ENCODE measurements at regions not wholly inside any gene's neighbourhood (a gene's known extent, or its start where the extent isn't known, plus 50 kb on each side); places are given as distances from the start of the nearest gene placed in this dataset.
"Not testable (repeated sequence)": the region's sequence is repeated elsewhere in the genome, so short reads cannot be mapped to it uniquely, and the experiment has no call there.

DNA sequence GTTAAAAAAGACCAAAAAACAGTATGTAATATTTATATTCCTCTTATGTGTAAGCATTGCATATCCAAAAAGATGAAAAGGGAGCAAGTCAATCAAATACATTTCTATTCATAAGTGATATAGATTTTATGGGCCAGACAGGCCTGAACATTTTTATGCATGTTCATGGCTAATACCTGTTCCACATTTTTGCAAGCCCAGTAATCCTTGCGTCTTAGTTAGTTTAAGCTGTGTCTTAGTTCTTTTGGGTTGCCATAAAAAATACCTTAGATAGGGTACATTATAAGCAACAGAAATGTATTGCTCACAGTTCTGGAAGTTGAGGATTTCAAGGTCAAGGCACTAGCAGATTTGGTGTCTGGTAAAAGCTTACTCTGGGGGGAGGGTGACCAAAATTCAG, 342.1 kb downstream of the TAF11L14 start:
- no peak for DNase-seq (ENCODE audit: low spot score)

GRCh38 chr5:17978954-17979353, 344.7 kb downstream of the TAF11L14 start:
- DNase-seq (ENCODE audit: low spot score) = no peak

GRCh38 chr5:17982626-17983025, 348.4 kb downstream of the TAF11L14 start:
- DNase-seq (ENCODE audit: low spot score) = not testable (repeated sequence)

DNA sequence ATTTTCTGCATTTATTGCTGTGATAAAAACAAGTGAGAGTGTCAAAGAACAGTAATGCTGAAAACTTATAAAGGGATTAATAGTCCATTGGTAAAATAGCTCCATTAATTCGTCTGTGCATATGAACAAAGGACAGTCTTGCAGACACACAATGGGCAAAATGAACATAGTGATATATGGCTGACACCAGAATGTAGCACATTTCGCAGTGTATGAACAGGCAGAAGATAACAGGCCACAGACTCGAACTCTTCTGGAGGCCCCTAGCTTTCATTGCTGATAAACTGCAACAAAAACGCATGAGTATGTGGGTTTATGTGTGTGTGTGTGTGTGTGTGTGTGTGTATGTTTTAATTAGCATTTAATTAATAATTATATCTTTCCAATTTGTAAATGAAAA, 354.8 kb downstream of the TAF11L14 start:
- no peak for DNase-seq (ENCODE audit: low spot score)

DNA sequence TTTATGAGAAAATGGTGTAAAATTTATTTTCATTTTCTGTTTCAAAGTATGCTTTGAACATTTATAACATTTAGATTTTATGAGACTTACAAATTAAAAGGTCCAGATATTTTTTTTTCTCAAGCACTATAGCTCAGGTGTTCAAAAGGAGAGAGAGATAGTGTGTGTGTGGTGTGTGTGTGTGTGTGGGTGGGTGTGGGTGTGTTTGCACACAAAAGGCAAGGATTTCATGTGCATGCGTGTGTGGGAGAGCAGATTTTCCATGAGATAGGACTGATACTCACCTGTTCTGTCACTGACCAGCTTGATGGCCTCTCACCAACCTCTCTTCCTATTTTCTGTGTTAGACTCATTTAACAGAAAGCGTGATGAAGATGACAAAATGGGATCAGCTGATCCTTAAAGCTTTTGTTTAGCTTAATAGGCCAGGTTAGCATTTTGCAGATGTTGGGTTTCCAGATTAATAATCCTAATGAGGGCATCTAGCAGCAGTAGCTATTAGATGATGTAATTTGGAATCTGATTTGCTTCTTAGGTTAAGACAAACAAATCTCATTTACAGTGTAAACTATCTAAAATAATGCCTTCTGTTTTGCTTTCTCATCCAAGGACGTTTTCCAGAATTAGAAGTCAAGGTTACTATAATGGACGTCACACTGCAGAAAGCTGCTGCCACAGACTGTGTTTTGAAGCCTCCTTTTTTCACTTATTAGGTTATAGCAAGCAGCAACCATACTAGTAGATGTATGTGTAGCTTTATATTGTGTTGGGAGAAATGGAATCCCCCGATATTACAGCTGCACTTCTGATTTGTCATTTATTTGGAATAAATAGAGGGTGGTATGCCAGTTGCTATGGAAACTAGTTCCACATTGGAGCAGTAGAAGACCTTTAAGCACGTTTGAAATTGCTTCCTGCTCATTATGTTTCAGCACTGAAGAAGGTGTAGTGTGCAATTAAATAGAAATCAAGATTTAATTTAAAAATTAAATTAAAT, 355.6 kb downstream of the TAF11L14 start:
- peak; percentile 63 for DNase-seq (ENCODE audit: low spot score)

DNA sequence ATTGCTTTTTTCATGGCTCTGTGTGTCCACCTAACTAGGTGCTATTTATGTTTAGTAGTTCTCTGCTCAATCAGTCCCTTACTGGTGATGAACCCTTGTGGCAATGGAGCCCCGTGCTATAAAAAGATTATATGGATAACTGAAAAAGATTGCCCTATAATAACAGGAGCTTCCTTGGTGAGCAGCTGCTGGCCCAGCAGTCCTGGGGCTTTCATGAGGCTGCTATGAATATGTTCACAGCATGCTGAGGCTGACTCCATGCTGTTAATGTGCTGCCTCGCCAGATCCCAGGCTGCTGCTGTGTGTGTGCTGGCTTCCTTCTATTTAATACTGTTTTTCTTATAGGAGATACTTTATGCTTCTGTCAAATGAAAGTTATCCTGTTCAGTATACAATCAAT, 357.5 kb downstream of the TAF11L14 start:
- DNase-seq (ENCODE audit: low spot score) = peak; percentile 96

DNA sequence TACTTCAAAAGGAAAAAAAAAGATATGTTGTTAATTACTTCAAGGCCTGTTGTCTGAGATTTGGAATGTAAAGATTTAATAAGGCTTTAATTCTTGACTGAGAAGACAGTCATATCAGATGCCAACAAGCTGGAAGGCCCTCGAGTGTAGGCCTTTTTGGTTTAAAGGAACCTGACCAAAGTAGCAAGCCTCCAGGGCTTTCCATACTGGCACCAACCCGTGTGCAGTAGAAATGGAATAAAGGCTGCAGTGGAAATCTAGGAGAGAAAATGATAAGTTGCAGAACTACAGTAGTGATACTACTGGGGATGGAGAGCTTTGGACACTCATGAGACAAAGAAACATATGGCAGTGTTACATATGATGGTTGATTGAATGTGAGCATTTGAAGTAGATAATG, 358.0 kb downstream of the TAF11L14 start:
- peak; percentile 56 for DNase-seq (ENCODE audit: low spot score)

DNA sequence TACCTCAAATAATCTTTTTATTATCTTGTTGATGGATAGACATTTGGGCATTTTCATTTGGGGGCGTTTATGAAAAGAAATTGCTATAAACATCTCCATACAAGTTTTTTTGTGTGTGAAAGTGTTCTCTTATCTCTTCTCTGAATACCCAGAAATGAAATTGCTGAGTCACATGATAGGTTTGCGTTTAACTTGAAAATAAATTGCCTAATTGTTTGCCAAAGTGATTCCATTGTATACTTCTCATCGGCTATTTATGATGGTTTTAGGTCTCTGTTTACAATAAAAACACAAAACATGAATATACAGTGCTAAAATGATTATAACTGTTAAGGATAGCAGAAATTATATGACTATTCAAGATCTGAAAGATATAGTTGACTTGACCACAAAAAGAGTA, 361.7 kb downstream of the TAF11L14 start:
- DNase-seq (ENCODE audit: low spot score) = no peak

GRCh38 chr5:17999858-18000257, 365.6 kb downstream of the TAF11L14 start:
- DNase-seq (ENCODE audit: low spot score) = no peak

- no peak for DNase-seq (ENCODE audit: low spot score)
Observed at GRCh38 chr5:18000744-18001143, 366.5 kb downstream of the TAF11L14 start.

DNA sequence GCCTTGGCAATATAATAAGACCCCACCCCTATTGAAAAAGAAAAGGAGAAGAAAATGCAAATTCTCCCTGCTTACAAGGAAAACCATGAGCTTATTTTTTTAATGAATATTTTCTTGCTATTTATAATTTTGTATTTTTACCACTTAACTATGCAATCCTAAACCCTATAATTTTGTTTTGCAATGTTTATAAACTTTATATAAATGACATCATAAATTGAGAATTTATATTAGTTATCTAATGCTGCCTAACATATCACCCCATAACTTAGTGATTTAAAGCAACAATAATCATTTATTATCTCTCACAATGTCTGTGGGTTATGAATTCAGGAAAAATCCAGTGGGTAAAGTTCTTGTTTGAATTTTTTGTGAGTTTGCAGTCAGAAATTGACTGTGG, 369.1 kb downstream of the TAF11L14 start:
- DNase-seq (ENCODE audit: low spot score) = no peak

DNA sequence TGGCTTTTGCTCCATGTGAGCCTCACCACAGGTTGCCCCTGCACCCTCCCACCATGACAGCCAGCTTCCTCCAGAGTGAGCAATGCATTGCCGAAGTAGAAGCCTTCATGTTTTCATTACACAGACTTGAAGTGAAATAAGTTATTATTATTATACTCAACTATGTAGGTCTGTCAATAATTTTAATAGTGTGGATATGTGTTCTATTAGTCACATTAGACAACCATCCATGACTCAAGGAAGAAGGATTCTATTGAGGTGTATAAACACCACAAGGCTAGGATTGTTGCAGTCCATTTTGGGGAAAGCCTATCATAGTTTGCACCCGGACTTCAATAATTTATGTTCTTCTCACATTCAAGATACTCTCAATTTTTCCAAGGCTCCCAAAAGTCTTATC, 369.5 kb downstream of the TAF11L14 start:
- DNase-seq (ENCODE audit: low spot score) = no peak

DNA sequence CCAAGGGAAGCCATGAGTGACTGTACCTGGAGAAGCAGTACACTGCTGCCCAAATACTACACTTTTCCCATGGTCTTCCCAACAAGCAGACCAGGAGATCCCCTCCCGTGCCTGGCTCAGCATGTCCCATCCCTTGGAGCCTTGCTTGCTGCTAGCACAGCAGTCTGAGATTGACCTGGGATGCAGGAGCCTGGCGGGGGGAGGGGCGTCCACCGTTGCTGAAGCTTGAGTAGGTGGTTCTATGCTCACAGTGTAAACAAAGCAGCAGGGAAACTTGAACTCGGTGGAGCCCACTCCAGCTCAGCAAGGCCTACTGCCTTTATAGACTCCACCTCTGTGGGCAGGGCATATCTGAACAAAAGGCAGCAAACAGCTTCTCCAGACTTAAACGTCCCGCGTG, 372.0 kb downstream of the TAF11L14 start:
- not testable (repeated sequence) for DNase-seq (ENCODE audit: low spot score)

DNA sequence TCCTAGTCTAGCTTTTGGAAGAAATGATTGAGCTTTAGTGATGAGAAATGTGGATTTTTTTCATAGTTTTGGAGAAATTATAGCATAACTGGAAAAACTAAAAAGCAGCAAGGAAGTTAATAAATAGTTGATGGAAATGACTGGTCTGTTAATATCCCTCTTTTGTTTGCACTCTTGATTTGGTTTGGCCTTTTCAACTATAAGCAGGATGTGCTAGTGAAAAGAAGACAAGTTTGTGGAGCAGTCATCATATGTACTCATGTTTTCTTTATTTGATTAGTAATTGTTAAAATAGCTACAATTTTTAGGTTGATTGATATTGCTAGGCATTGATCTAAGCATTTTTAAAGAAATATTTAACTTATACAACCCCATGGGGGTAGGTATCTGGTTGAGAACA, 374.7 kb downstream of the TAF11L14 start:
- DNase-seq (ENCODE audit: low spot score) = no peak

- DNase-seq (ENCODE audit: low spot score) = no peak
Observed at GRCh38 chr5:18010053-18010452, 375.8 kb downstream of the TAF11L14 start.

- DNase-seq (ENCODE audit: low spot score) = no peak
Observed at GRCh38 chr5:18018472-18018871, 384.2 kb downstream of the TAF11L14 start.

- DNase-seq (ENCODE audit: low spot score) = no peak
Observed at GRCh38 chr5:18023275-18023674, 389.0 kb downstream of the TAF11L14 start.

GRCh38 chr5:18023986-18024385, 389.7 kb downstream of the TAF11L14 start:
- no peak for DNase-seq (ENCODE audit: low spot score)

GRCh38 chr5:18024542-18024941, 390.3 kb downstream of the TAF11L14 start:
- no peak for DNase-seq (ENCODE audit: low spot score)

DNA sequence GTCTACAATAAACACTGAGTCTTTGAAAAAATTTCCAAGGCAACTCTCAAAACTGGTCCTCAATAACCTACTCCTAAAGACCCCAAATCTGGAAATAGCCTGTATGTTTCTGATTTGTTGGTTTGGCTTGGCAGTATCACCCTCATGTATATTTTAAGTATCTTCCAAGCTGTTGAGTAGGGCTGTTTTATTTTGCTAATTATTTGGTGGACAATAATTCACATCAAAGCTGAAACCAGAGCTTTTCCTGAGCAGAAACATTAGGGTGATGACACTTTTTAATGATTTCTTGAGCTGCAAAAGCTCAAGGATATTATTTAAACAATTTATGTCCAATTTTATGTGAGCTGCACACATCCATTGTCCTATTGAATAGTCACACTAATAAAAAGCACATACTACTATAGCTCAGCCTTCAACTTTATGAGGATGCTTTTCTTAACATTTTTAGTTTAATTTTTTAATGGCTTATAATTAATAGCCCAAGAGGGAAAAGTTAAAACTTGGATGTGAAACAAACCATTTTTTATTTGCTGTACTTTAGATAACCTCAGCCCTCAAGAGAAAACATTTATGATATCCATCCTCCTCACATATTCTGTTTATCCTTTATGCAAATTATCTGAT, 393.1 kb downstream of the TAF11L14 start:
- no peak for DNase-seq (ENCODE audit: low spot score)

- no peak for DNase-seq (ENCODE audit: low spot score)
Observed at GRCh38 chr5:18028036-18028435, 393.8 kb downstream of the TAF11L14 start.

- DNase-seq (ENCODE audit: low spot score) = no peak
Observed at GRCh38 chr5:18032744-18033143, 398.5 kb downstream of the TAF11L14 start.

DNA sequence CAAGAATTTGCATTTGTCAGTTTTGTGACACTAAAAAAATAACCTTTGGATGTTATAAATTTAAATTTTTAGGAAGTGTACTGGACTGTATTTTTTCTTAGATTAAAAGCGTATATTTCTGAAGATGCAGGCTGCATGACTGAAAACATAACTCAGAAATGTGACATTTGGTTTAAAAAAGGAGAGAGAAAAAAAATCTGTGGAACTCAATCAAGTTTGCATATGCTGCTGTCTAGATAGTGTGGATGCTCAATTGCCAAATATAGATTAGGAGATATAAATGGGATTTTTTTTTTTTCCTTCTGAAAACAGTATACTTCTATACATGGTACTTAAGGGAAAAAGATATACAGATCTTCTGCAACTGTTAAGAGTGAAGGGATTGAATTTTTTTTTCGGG, 402.3 kb downstream of the TAF11L14 start:
- DNase-seq (ENCODE audit: low spot score) = no peak
